OCI-LY3 (cell line): ENCODE measurements at regions not wholly inside any gene's neighbourhood (a gene's known extent, or its start where the extent isn't known, plus 50 kb on each side); places are given as distances from the start of the nearest gene placed in this dataset.

Experiments
- EZH2phosphoT487 ChIP-seq: fragments of 200-600 bp; shearing (Covaris generic); IDR thresholded peaks from 2 replicates; pipeline ENCODE4 v1.6.1; 2018; ENCODE audit warnings: antibody characterized with exemption, mixed run types, low read depth
- TF ChIP-seq, protein P1 (sequence below): fragments of 200-600, 300-600 bp; sonication (generic); IDR thresholded peaks from 2 replicates; pipeline ENCODE4 v1.5.1; 2014; ENCODE audit warnings: antibody characterized with exemption, low read length, low read depth

DNA sequence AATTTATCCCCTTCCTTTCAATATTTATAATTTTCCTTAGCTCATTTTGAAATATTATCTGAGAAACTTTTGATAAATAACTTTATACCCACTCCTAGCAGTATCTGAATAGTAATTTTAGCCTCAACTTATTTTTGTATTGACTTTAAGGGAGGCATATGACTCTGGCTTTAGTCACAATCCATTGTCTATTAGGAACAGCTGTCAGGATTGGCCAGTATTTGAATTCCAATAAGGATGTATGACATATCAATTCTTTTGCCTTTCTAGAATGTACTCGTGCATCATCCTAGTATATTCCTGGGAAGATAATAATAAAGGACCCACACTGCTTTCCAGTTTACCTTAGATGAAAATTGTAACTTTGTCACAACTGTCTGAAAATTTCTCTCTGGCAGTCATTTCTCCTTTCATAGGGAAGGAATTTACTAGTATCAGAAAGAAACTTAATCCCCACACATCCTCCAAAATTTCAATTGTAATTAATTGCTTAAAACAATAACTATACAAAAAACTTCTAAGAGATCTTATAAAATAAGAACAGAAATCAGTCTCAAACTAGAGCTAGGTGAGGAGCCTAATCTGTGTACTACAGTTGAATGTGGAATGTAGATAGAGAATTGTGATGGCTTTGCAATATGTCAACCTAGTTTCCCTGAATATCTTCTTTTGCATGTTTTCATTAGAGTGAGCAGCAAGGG is 121.0 kb upstream of the EPHA5 start:
- TF ChIP-seq, protein P1, sequence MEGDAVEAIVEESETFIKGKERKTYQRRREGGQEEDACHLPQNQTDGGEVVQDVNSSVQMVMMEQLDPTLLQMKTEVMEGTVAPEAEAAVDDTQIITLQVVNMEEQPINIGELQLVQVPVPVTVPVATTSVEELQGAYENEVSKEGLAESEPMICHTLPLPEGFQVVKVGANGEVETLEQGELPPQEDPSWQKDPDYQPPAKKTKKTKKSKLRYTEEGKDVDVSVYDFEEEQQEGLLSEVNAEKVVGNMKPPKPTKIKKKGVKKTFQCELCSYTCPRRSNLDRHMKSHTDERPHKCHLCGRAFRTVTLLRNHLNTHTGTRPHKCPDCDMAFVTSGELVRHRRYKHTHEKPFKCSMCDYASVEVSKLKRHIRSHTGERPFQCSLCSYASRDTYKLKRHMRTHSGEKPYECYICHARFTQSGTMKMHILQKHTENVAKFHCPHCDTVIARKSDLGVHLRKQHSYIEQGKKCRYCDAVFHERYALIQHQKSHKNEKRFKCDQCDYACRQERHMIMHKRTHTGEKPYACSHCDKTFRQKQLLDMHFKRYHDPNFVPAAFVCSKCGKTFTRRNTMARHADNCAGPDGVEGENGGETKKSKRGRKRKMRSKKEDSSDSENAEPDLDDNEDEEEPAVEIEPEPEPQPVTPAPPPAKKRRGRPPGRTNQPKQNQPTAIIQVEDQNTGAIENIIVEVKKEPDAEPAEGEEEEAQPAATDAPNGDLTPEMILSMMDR = no peak
- no peak for TF ChIP-seq EZH2phosphoT487
